Right atrium auricular region (tissue), 2 donors: ENCODE measurements at regions not wholly inside any gene's neighbourhood (a gene's known extent, or its start where the extent isn't known, plus 50 kb on each side); places are given as distances from the start of the nearest gene placed in this dataset.
A peak's percentile ranks its signal among the peaks of the same experiment; 100 is the strongest.

ENCODE experiments used
- DNase-seq: peaks from one replicate; pipeline ENCODE4 v3.0.0-alpha.2; 2019; ENCODE audit warnings: low spot score
- H3K27ac ChIP-seq, 2 donors: fragments of 200-600 bp; sonication (generic); 1 replicate in 1 of 2; 2 replicates in 1 of 2; pipeline ENCODE4 v1.5.1; 2016 to 2019
- H3K27me3 ChIP-seq, 2 donors: fragments of 200-600 bp; sonication (generic); one replicate each; pipeline versions ENCODE4 v1.5.1 to v1.6.0; 2017 to 2019
- H3K36me3 ChIP-seq: fragments of 200-600 bp; sonication (generic); one replicate; pipeline ENCODE4 v1.5.1; 2016
- H3K4me1 ChIP-seq, 2 donors: fragments of 200-600 bp; sonication (generic); one replicate each; pipeline versions ENCODE4 v1.5.1 to v1.6.0; 2017 to 2019
- H3K4me3 ChIP-seq, 2 donors: fragments of 200-600 bp; sonication (generic); 1 replicate in 1 of 2; 2 replicates in 1 of 2; pipeline ENCODE4 v1.5.1; 2017 to 2019; ENCODE audit warnings: mild to moderate bottlenecking in 1 of 2, moderate library complexity in 1 of 2
- H3K9me3 ChIP-seq, 2 donors: fragments of 200-600 bp; sonication (generic); one replicate each; pipeline ENCODE4 v1.5.1; 2019
- CTCF ChIP-seq, 2 donors: fragments of 200-600 bp; sonication (generic); IDR thresholded peaks; one replicate each; pipeline ENCODE4 v1.5.1; 2019; ENCODE audit warnings: antibody characterized with exemption in 2 of 2

GRCh38 chr10:58993480-58994221 is 182.8 kb upstream of the PHYHIPL start:
- Histone ChIP-seq H3K4me1 (peaks cover 0 to 7% of the 10 kb centered on the region in 2 donors), H3K4me3 (no peak overlapping the region), H3K27me3 (no peaks in the 10 kb centered on the region), H3K36me3 (no peaks in the 10 kb centered on the region), H3K9me3 (peaks cover 0 to 7% of the 10 kb centered on the region in 2 donors), H3K27ac (peak overlapping the region in 1 of 2 donors; percentile 22)
- DNase-seq = no peak
- TF ChIP-seq CTCF (IDR thresholded peaks at IDR 0.05) = no peak

GRCh38 chr10:58994226-58995057 is 182.0 kb upstream of the PHYHIPL start:
- no peak for DNase-seq
- H3K36me3 ChIP-seq = no peaks in the 10 kb centered on the region
- H3K9me3 ChIP-seq = peaks cover 0 to 7% of the 10 kb centered on the region in 2 donors
- no peak for TF ChIP-seq CTCF (IDR thresholded peaks at IDR 0.05)
- H3K27ac ChIP-seq = no peak overlapping the region
- peaks cover 0 to 7% of the 10 kb centered on the region in 2 donors for H3K4me1 ChIP-seq
- H3K27me3 ChIP-seq = no peaks in the 10 kb centered on the region
- H3K4me3 ChIP-seq = no peak overlapping the region

DNA sequence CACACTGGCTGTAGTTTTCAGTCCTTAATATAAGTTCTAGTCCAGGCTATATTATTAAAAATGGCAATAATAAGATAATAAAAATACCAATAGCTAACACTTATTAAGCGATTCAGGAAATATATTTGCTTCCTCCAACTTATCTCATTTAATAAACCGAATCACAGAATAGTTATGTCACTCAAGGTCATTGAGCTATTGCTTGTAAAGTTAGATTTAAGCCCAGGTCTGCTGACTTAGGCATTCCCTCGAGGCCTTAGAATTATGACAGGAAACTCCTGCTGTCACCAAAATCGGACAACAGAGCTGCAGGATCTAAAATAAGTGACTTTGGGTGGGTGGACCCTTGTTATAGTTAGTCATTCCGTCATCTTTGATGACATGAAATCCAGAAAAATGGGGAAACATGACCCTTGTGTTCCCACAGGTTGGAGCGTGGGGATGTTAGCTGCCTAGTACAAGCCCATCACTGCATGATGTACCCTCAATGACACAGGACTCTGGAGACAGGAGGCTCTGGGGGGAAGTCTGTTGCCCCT is 181.3 kb upstream of the PHYHIPL start:
- peaks cover 0 to under 1% of the 10 kb centered on the region in 2 donors for H3K9me3 ChIP-seq
- no peak for TF ChIP-seq CTCF (IDR thresholded peaks at IDR 0.05)
- H3K4me1 ChIP-seq = peaks cover 0 to 7% of the 10 kb centered on the region in 2 donors
- H3K4me3 ChIP-seq = no peak overlapping the region
- DNase-seq = no peak
- H3K27ac ChIP-seq = no peak overlapping the region
- no peaks in the 10 kb centered on the region for H3K27me3 ChIP-seq
- H3K36me3 ChIP-seq = no peaks in the 10 kb centered on the region

GRCh38 chr10:58996063-58996462 is 180.4 kb upstream of the PHYHIPL start:
- Histone ChIP-seq H3K27ac (no peak overlapping the region), H3K27me3 (no peaks in the 10 kb centered on the region), H3K4me1 (peaks cover 0 to 7% of the 10 kb centered on the region in 2 donors), H3K36me3 (no peaks in the 10 kb centered on the region), H3K4me3 (no peak overlapping the region), H3K9me3 (no peaks in the 10 kb centered on the region)
- DNase-seq = no peak
- no peak for TF ChIP-seq CTCF (IDR thresholded peaks at IDR 0.05)

DNA sequence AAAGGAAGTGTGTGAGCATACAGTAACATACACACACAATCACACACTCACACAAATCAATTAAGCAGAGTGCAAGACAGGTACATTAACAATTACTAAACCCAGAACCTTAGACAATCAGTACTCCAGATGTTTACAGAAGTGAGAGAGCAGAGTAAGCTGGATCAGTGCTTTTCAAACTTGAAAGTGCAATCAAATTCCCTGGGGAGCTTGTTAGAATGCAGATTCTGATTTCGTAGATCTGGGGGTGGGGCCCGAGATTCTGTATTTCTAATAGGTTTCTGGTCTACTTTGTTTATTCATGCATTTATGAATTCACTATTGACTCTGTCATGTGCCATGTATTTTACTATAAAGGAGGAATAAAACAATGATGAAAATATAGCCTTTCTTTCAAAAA is 179.6 kb upstream of the PHYHIPL start:
- Histone ChIP-seq H3K4me3 (no peak overlapping the region), H3K9me3 (no peaks in the 10 kb centered on the region), H3K4me1 (peaks cover 0 to 7% of the 10 kb centered on the region in 2 donors), H3K36me3 (no peaks in the 10 kb centered on the region), H3K27me3 (no peaks in the 10 kb centered on the region), H3K27ac (no peak overlapping the region)
- no peak for DNase-seq
- TF ChIP-seq CTCF (IDR thresholded peaks at IDR 0.05) = no peak
